HG02938 (cell line): ENCODE measurements at regions not wholly inside any gene's neighbourhood (a gene's known extent, or its start where the extent isn't known, plus 50 kb on each side); places are given as distances from the start of the nearest gene placed in this dataset.

Source experiments
- ATAC-seq: cut with Tn5 transposase; IDR thresholded peaks from one replicate; pipeline ENCODE4 v1.9.1; 2021; ENCODE audit warnings: mild to moderate bottlenecking, moderate library complexity; ENCODE audit not compliant: unreplicated experiment

- ATAC-seq, result no peak
These were observed 241.5 kb downstream of the AUH start for GRCh38 chr9:91120200-91120599.

- ATAC-seq, result no peak
These were observed 239.0 kb downstream of the AUH start for GRCh38 chr9:91122755-91123154.

- no peak for ATAC-seq
These were observed 234.8 kb downstream of the AUH start for GRCh38 chr9:91126761-91127445.

GRCh38 chr9:91127653-91128052, 234.1 kb downstream of the AUH start:
- no peak for ATAC-seq

GRCh38 chr9:91130796-91131318, 230.9 kb downstream of the AUH start:
- no peak for ATAC-seq

- peak; percentile 64 for ATAC-seq
These were observed 230.3 kb downstream of the AUH start for GRCh38 chr9:91131433-91131839.

- ATAC-seq, result no peak
These were observed 229.1 kb downstream of the AUH start for GRCh38 chr9:91132576-91133073.

GRCh38 chr9:91134608-91135007, 227.1 kb downstream of the AUH start:
- ATAC-seq, result no peak

GRCh38 chr9:91137391-91137790, 224.3 kb downstream of the AUH start:
- no peak for ATAC-seq

GRCh38 chr9:91138760-91139159, 223.0 kb downstream of the AUH start:
- no peak for ATAC-seq

- no peak for ATAC-seq
These were observed 220.2 kb downstream of the AUH start for GRCh38 chr9:91141407-91141965.

- ATAC-seq, result no peak
These were observed 218.6 kb downstream of the AUH start for GRCh38 chr9:91143162-91143561.

- no peak for ATAC-seq
These were observed 218.1 kb downstream of the AUH start for GRCh38 chr9:91143642-91144041.

- no peak for ATAC-seq
These were observed 216.9 kb downstream of the AUH start for GRCh38 chr9:91144769-91145168.

- ATAC-seq, result no peak
These were observed 216.2 kb downstream of the AUH start for GRCh38 chr9:91145496-91145895.

GRCh38 chr9:91146391-91147019, 215.2 kb downstream of the AUH start:
- no peak for ATAC-seq

- ATAC-seq, result no peak
These were observed 214.5 kb downstream of the AUH start for GRCh38 chr9:91147079-91147708.

GRCh38 chr9:91148306-91148705, 213.4 kb downstream of the AUH start:
- no peak for ATAC-seq

GRCh38 chr9:91150273-91150997, 211.3 kb downstream of the AUH start:
- ATAC-seq, result no peak

GRCh38 chr9:91150998-91151717, 210.6 kb downstream of the AUH start:
- peak; percentile 74 for ATAC-seq
